Activated T-cell treated with anti-CD3 and anti-CD28 coated beads for 48 hours (primary cell): ENCODE measurements at regions not wholly inside any gene's neighbourhood (a gene's known extent, or its start where the extent isn't known, plus 50 kb on each side); places are given as distances from the start of the nearest gene placed in this dataset.

ENCODE experiments used
- DNase-seq: peaks from one replicate; pipeline ENCODE4 v3.0.0-alpha.2; 2020; ENCODE audit warnings: low read depth

- no peak for DNase-seq
These were observed 69.2 kb downstream of the INHBA start for GRCh38 chr7:41633690-41634089.

- no peak for DNase-seq
These were observed 72.1 kb downstream of the INHBA start for GRCh38 chr7:41630741-41631140.

- no peak for DNase-seq
These were observed 73.2 kb downstream of the INHBA start for GRCh38 chr7:41629711-41630111.

GRCh38 chr7:41628901-41629300, 74.0 kb downstream of the INHBA start:
- no peak for DNase-seq

DNA sequence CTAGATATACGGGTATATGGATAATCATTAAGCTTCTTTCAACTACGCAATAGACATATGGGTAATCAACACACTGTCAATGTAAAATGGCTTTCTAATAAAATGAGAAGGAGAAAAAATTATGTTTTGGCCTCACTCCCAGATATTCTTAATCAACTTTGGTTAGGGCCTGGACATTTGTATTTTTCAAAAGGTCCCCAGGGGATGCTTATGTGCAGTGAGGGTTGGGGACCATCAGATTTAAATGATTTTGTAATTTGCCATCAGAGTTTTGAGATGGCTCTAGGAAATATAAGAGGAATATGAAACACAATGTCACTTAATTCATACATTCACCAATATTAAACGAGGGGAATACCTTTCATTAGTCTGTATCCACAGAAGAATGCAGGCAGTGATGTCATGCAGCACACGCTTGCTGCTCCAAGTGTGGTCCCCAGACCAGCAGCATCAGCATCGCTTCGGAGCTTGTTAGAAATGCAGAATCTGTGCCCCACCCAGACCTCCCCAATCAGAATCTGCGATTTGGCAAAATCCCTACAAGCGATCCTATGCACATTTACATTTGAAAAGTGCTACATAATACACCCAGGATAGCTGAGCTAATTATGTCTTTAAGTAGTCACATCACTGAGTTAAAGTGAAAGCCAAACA, 75.1 kb downstream of the INHBA start:
- no peak for DNase-seq

DNA sequence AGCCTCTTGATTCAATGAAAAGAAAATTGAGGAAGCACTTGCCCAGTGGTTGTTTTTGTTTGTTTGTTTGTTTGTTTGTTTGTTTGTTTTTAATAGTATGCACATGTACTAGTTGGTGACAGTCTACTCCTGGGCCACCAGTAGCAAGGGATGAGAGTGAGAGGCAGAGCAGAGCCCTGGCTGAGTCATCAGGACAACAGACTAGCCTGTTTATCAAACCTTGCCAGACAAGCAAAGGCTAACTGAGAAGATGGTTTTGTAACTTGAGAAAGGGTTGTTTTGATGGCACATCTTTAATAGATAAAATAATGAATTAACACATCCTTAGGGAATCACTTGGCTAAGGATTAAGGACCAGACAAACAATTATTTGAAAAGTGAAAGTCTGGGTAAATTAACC, 78.1 kb downstream of the INHBA start:
- DNase-seq: no peak

DNA sequence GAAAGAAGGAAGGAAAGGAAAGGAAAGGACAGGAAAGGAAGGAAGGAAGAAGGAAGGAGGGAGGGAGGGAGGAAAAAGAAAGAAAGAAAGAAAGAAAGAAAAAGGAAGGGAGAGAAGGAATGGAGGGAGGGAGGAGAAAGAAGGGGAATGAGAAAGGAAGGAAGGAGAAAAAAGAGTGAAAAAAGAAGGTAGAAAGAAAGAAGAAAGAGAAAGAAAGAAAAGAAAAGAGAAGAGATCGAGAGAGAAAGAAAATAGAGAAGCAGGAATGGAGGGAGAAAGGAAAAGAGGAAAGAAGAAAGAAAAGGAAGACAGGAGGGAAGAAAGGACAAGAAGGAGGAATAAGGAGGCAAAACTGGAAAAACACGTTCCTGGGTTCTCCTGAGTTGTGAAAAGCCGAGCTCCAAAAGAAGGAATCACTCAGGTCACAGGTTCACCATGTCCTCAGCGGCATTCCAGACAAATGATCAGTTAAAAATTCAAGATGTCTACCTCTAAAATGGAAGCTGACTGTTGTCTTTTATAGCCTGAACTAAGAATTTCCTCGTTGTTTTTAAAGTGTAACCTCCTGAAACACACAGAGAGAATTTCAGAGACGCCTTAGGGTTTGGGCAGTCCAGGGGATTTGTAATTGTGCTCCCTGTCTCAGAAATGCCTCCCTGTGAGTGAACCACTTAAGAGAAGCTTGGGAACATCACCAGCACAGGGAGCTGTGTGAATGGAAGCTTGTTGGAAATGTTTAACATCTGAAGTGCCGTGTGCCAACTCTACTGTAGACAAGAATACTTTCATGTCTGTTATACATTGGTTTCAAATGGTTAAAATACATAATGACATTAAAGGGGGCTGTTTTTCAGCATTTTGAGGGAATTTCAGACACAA, 80.7 kb downstream of the INHBA start:
- no peak for DNase-seq

- no peak for DNase-seq
These were observed 84.9 kb downstream of the INHBA start for GRCh38 chr7:41617987-41618386.

DNA sequence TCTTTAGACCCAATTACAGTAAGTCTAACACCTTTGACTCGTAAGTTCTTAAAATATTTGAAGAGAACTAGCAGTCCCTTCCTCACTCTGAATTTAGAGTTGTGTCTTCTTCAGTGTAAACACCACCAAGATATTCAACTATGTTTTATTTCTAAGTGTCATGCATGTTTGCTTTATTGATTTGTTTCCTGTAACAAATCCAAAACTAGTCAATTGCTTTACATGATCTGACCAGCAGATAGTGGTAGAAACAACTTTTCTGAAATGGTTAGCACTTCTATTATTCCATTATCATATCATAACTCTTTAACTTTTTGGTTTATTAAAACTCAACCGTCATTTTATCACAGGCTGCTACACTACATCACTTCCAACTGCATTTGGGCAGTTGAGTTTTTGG, 90.1 kb downstream of the INHBA start:
- no peak for DNase-seq

DNA sequence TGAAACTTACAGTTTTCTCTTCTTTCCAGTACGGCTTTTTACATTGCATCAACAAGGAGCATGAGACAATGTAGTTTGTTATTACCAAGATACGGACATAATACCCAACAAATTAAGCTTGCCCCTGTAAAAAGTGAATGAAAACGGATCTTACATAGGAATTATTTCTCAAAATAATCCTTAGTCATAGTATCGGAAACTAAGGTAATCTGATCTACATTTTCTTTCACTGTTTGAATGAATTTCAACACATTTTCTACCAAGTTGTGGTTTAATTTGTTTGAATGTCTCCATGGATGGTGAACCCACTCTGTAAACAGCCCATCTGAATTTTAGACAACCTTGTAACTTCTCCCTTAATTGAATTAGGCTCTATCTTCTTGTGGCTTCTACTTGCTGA, 90.5 kb downstream of the INHBA start:
- no peak for DNase-seq

DNA sequence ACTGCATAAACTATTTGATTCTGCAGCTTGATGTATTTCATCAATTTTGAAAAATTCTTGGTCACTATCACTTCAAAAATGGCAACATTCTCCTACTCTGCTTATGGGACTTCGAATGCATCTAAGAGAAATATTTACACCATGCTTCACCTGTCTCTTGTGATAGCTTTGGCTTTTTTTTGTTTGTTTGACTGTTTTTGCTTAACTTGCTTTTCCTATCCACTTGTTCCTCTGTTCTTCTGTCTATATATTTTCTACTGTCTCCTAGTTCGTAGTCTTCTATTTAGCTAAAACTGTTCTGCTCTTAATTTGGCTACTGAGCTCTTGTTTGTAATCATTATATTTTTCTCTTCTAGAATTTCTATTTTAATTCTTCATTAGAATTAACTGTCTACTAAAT, 94.4 kb downstream of the INHBA start:
- DNase-seq: no peak

DNA sequence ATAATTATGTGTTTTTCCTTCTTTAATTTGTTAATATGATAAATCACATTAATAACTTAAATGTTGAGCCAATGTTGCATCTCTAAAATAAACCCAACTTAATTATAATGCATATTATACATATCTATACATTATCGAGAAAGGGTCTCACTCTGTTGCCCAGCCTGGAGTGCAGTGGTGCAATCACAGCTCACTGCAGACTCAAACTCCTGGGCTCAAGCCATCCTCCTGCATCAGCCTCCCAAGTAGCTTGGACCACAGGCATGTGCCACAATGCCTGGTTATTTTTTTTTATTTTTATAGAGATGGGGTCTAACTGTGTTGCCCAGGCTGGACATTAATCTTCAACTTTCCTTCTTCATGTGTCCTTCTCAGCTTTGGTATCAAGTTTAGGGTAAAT, 98.9 kb downstream of the INHBA start:
- no peak for DNase-seq

DNA sequence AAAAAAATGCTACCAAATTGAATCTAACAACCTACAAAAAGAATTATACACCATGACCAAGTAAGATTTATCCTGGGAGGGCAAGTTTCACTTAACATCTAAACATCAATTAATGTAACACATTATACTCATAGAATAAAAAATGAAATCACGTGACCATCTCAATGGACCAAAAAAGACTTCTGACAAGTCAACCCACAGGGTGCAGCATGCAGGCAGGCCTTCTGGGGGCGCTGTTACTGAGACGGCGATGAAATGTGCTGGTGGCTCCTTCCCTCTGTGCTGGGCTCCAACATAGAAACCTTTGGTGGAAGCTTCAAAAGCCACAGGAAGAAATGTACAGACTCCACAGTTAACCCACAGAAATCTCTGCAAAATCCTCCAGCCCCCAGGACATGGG, 103.1 kb downstream of the INHBA start:
- DNase-seq: no peak

DNA sequence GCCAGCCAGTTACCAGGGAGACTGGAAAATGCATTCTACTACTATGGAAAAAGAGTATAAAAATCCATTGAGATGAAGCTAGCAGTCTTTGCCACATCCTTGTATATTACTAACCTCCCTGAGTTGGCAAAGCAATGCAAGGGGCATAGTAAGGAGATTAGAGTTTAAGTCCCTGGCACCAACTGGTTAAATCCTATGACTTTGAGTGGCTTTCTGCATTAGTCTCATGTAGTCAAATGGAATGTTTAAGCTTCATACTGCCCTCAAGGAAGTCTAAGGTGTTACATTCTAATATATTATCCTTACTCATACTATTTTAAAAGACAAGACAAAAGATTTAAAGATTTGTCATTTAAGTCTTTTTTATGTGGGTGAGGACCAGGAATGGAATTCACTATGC, 110.1 kb downstream of the INHBA start:
- no peak for DNase-seq

GRCh38 chr7:41592236-41592635, 110.7 kb downstream of the INHBA start:
- DNase-seq: no peak

DNA sequence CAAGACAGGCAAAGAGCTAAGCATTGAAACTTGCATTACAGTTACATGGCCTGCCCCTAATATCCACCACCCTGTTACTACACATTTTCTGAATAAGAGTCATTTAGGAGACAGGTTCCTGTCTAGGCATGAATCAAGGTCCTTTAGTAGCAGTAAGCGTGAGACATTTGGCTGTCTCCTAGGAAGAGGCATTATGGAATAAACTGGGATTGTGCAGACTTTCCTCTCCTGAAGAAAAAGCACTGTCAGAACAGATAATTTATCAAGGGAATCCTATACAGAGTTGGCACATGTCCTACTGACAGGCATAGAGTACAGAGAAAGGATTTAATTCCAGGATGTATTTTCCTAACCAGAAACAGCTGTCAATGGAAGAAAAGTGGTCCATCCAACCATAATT, 111.9 kb downstream of the INHBA start:
- DNase-seq: no peak

- DNase-seq: no peak
These were observed 114.5 kb downstream of the INHBA start for GRCh38 chr7:41588341-41588740.

DNA sequence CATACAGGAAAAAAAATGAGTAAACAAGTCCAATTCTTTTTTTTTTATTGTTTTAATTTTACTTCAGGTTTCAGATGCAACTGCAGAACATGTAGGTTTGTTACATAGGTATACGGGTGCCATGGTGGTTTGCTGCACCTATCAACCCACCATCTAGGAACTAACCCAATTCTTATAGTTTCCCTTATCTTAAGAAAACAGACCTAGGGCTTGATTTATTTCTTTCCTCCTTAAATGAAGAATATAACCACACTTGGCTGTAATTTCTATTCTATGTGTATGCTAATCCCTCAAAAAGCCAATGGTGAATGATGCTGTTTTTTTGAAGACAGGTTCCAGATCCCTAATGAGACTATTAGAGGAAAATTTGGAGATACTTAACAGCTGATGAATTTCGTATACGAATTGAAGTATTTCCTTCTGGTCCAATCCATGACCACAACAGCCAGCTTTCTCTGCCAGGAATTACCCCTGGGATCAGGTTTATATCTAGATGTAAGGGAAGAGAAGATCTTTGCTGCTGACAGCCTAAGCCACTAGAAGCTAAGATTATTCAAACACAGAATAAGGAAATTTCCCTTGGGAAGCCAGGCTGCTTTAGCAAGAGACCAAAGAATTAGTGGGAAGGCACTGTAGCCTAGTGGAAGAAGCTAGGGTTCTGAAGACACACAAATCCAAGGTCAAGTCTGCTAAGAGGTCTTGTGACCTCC, 115.8 kb downstream of the INHBA start:
- no peak for DNase-seq

GRCh38 chr7:41584746-41585145, 118.1 kb downstream of the INHBA start:
- DNase-seq: no peak

DNA sequence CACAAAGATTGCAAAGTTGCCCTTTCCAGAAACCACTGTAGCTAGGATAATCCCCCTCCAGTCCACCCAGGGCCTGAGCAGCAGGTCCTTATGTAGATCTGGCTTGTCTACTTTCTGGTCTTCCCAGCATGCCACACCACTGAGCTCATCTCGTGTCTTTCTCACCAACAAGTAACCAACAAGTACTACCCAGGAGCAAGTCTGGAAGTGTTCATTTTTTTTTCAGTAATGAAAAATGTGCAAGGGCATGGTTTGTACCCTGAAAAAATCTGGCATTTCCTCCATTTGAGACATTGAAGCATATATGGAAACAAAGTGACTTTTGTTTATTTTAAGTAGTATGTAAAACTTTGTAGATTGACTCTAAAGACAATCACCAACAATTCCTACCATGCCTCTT, 120.8 kb downstream of the INHBA start:
- no peak for DNase-seq

- DNase-seq: no peak
These were observed 121.8 kb downstream of the INHBA start for GRCh38 chr7:41581041-41581440.

DNA sequence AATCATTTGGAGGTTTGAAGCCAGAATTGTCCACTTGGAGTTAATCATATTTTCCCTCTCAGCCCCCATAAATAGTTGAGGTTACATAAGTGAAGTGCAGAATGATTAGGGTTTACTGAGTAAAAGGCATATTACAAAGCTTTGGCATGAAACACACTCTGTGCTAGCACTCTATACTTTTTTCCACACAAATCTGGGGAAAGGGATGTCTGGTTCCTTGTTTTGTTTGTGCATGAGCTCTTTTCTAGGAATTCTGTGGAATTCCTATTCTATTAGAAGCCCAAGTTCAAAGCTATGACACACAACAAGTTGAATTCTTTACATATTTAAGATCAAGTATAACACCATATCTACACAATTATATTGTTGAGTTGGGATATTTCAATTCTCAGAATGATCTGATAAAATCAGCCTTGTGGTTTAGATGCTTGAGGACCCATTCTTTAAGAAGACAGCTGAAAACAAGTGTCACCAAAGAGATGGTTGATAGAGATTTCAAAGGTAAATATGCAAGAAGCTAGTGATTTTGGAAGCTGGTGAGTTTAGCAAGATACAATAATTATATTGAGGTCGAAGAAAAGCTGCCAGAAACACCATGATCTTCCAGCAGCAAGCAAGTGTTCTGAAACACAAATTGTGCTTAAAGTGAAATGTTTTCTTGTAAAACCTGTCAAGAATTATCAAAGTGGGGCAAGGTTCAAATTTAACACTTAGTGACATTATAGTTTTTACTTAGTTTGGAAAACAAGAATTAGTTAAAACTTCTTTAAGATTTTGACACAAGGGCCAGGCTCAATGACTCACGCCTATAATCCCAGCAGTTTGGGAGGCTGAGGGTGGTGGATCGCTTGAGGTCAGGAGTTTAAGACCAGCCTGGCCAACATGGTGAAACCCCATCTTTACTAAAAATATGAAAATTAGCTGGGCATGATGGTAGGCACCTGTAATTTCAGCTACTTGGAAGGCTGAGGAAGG, 122.6 kb downstream of the INHBA start:
- no peak for DNase-seq
